SU-DHL-6 (cell line): ENCODE measurements at regions not wholly inside any gene's neighbourhood (a gene's known extent, or its start where the extent isn't known, plus 50 kb on each side); places are given as distances from the start of the nearest gene placed in this dataset.

Experiments
- CTCF ChIP-seq: fragments of 200-600 bp; sonication (generic); IDR thresholded peaks from one replicate; pipeline ENCODE4 v1.5.1; 2017; ENCODE audit warnings: antibody characterized with exemption, mild to moderate bottlenecking, low read length, moderate library complexity; ENCODE audit not compliant: insufficient read depth, poor library complexity, severe bottlenecking
- EZH2phosphoT487 ChIP-seq: fragments of 200-600 bp; sonication (generic), shearing (Covaris generic); conservative IDR thresholded peaks from 2 replicates; pipeline ENCODE4 v1.6.1; 2018; ENCODE audit warnings: mild to moderate bottlenecking, antibody characterized with exemption, low read length, moderate library complexity, mixed read lengths

DNA sequence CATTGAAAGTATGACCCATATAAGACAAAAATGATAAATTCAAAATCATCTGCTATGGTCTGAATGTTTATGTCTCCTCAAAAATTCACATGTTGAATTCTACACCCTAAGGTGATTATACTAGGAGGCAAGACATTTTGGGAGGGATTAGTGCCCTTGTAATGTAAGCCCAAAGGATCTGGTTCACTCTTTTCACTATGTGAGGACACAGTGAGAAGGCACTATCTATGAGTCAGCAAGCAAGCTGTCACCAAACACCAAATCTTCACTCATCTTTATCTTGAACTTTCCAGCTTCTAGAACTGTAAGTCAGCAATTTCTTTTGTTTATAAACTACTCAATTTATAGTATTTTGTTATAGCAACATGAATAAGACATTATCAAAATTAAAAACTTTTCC, 284.7 kb upstream of the ZC3H15 start:
- TF ChIP-seq CTCF (no peak), EZH2phosphoT487 (no peak)
